OCI-LY3 (cell line): ENCODE measurements at regions not wholly inside any gene's neighbourhood (a gene's known extent, or its start where the extent isn't known, plus 50 kb on each side); places are given as distances from the start of the nearest gene placed in this dataset.

ENCODE experiments used
- H2AFZ ChIP-seq: fragments of 200-600, 300-600 bp; shearing (Covaris generic); 2 replicates; pipeline ENCODE4 v1.6.0; 2014; ENCODE audit warnings: antibody characterized with exemption, low read depth, low read length
- H3K27ac ChIP-seq: fragments of 200-600, 300-600 bp; sonication (generic); 2 replicates; pipeline ENCODE4 v1.5.1; 2014; ENCODE audit warnings: mild to moderate bottlenecking, low read length, moderate library complexity, mixed read lengths
- H3K27me3 ChIP-seq: fragments of 200-600, 300-600 bp; sonication (generic); 2 replicates; pipeline ENCODE4 v1.6.1; 2014; ENCODE audit warnings: low read depth, low read length, mixed read lengths
- H3K36me3 ChIP-seq: fragments of 200-600, 300-600 bp; sonication (generic); replicated peaks from 2 replicates; pipeline ENCODE3; 2014; ENCODE audit warnings: low read depth, low read length, mixed read lengths
- H3K4me1 ChIP-seq: fragments of 300-600, 200-600 bp; sonication (generic); 2 replicates; pipeline ENCODE4 v1.6.1; 2014; ENCODE audit warnings: low read length, mixed read lengths
- H3K4me2 ChIP-seq: fragments of 200-600, 300-600 bp; sonication (generic); 2 replicates; pipeline ENCODE4 v1.6.1; 2014; ENCODE audit warnings: low read length, mixed read lengths
- H3K4me3 ChIP-seq: fragments of 300-600, 200-600 bp; sonication (generic); 2 replicates; pipeline ENCODE4 v1.5.1; 2014; ENCODE audit warnings: antibody characterized with exemption, mild to moderate bottlenecking, low read length, moderate library complexity
- H3K79me2 ChIP-seq: fragments of 300-600, 200-600 bp; shearing (Covaris generic); 2 replicates; pipeline ENCODE4 v1.6.1; 2014; ENCODE audit warnings: mild to moderate bottlenecking, low read length, mixed read lengths
- H3K9ac ChIP-seq: fragments of 300-600, 200-600 bp; shearing (Covaris generic); 2 replicates; pipeline ENCODE4 v1.6.0; 2014; ENCODE audit warnings: mild to moderate bottlenecking, low read length, moderate library complexity
- H3K9me3 ChIP-seq: fragments of 200-600, 300-600 bp; shearing (Covaris generic); 2 replicates; pipeline ENCODE4 v1.6.1; 2014; ENCODE audit warnings: low read length, mixed read lengths; ENCODE audit not compliant: insufficient read depth
- H4K20me1 ChIP-seq: fragments of 200-600, 300-600 bp; sonication (generic); 2 replicates; pipeline ENCODE4 v1.6.1; 2016; ENCODE audit warnings: low read length, mixed read lengths; ENCODE audit not compliant: insufficient read depth
- CTCF ChIP-seq: fragments of 200-600, 300-600 bp; sonication (generic); IDR thresholded peaks from 2 replicates; pipeline ENCODE4 v1.5.1; 2014; ENCODE audit warnings: antibody characterized with exemption, low read length, low read depth
- EZH2phosphoT487 ChIP-seq: fragments of 200-600 bp; shearing (Covaris generic); IDR thresholded peaks from 2 replicates; pipeline ENCODE4 v1.6.1; 2018; ENCODE audit warnings: antibody characterized with exemption, mixed run types, low read depth

- H3K9ac ChIP-seq = peak overlapping the region; percentile 85
- peak overlapping the region; percentile 91 for H3K27ac ChIP-seq
- H3K4me3 ChIP-seq = peak overlapping the region; percentile 76
- H3K27me3 ChIP-seq = no peaks in the 10 kb centered on the region
- no peak overlapping the region for H2AFZ ChIP-seq
- H3K79me2 ChIP-seq = peaks cover 7% of the 10 kb centered on the region
- H3K9me3 ChIP-seq = no peaks in the 10 kb centered on the region; the same call in 1 of the 2 replicates
- peaks cover 97% of the 10 kb centered on the region for H3K4me1 ChIP-seq
- TF ChIP-seq EZH2phosphoT487 (no peak), CTCF (no peak)
- peaks cover 12% of the 10 kb centered on the region for H3K36me3 ChIP-seq
- H4K20me1 ChIP-seq = no peaks in the 10 kb centered on the region
- peak overlapping the region; percentile 78 for H3K4me2 ChIP-seq
Measured at GRCh38 chr2:8576525-8577167, 105.2 kb upstream of the ID2 start.

GRCh38 chr2:8577573-8577972 is 104.3 kb upstream of the ID2 start:
- peak overlapping the region; percentile 91; the same call in 1 of the 2 replicates for H3K27ac ChIP-seq
- H3K9ac ChIP-seq = 0 out of 2 replicates have a peak overlapping the region, but pooled peaks have one; percentile 37
- H3K4me3 ChIP-seq = no peak overlapping the region
- no peak overlapping the region for H2AFZ ChIP-seq
- no peaks in the 10 kb centered on the region for H4K20me1 ChIP-seq
- peak overlapping the region; percentile 78; the same call in 1 of the 2 replicates for H3K4me2 ChIP-seq
- H3K9me3 ChIP-seq = no peaks in the 10 kb centered on the region; the same call in 1 of the 2 replicates
- TF ChIP-seq EZH2phosphoT487 = no peak
- no peak for TF ChIP-seq CTCF
- H3K27me3 ChIP-seq = no peaks in the 10 kb centered on the region
- peaks cover 97% of the 10 kb centered on the region for H3K4me1 ChIP-seq
- H3K79me2 ChIP-seq = peaks cover 7% of the 10 kb centered on the region
- H3K36me3 ChIP-seq = peaks cover 8% of the 10 kb centered on the region

GRCh38 chr2:8578335-8579244 is 103.3 kb upstream of the ID2 start:
- Histone ChIP-seq H2AFZ (no peak overlapping the region), H3K36me3 (peaks cover 6% of the 10 kb centered on the region), H3K27me3 (no peaks in the 10 kb centered on the region), H3K4me2 (peak overlapping the region; percentile 6; the same call in 1 of the 2 replicates), H3K27ac (no peak overlapping the region), H4K20me1 (no peaks in the 10 kb centered on the region), H3K9ac (no peak overlapping the region), H3K79me2 (peaks cover 9% of the 10 kb centered on the region), H3K4me1 (peaks cover 96% of the 10 kb centered on the region), H3K9me3 (no peaks in the 10 kb centered on the region; the same call in 1 of the 2 replicates), H3K4me3 (no peak overlapping the region)
- TF ChIP-seq CTCF (no peak), EZH2phosphoT487 (no peak)
